OCI-LY7 (cell line): ENCODE measurements at regions not wholly inside any gene's neighbourhood (a gene's known extent, or its start where the extent isn't known, plus 50 kb on each side); places are given as distances from the start of the nearest gene placed in this dataset.

Experiments used
- BruUV-seq: library from RNA; stranded (reverse); fragments of 400-500 nt; replicated peaks from 2 replicates; lab custom pipeline; 2021; lab: Mats Ljungman, UMichigan
- CTCF ChIA-PET: fragments of 300-600 bp; sonication (Branson Sonifier 250); formaldehyde crosslinking; loops from one replicate; lab custom pipeline; 2022; ENCODE audit warnings: antibody characterized with exemption; ENCODE audit not compliant: unreplicated experiment; lab: Charles Lee
- POLR2A ChIA-PET: fragments of 300-600 bp; sonication (Branson Sonifier 250); formaldehyde crosslinking; loops from one replicate; lab custom pipeline; 2022; ENCODE audit warnings: antibody characterized with exemption; lab: Charles Lee
- DNase-seq: peaks from one replicate; pipeline ENCODE4 v3.0.0-alpha.2; 2015; ENCODE audit warnings: low spot score
- H2AFZ ChIP-seq: fragments of 200-600 bp; sonication (generic), shearing (Covaris generic); 2 replicates; pipeline ENCODE4 v1.6.1; 2014; ENCODE audit warnings: mild to moderate bottlenecking, antibody characterized with exemption, low read length, moderate library complexity
- H3K27ac ChIP-seq: fragments of 200-600 bp; sonication (generic); 2 replicates; pipeline ENCODE4 v1.5.1; 2014; ENCODE audit warnings: mixed run types, low read depth, mild to moderate bottlenecking, moderate library complexity, low read length, inconsistent platforms; ENCODE audit not compliant: poor library complexity, severe bottlenecking
- H3K36me3 ChIP-seq: fragments of 200-600 bp; sonication (generic); 2 replicates; pipeline ENCODE4 v1.6.1; 2014; ENCODE audit warnings: mild to moderate bottlenecking, antibody characterized with exemption, low read length, moderate library complexity, mixed read lengths; ENCODE audit not compliant: insufficient read depth
- H3K4me1 ChIP-seq: fragments of 200-600 bp; sonication (generic); 2 replicates; pipeline ENCODE4 v1.5.1; 2014; ENCODE audit warnings: mild to moderate bottlenecking, low read length; ENCODE audit not compliant: insufficient read depth, poor library complexity, severe bottlenecking
- H3K4me2 ChIP-seq: fragments of 200-600 bp; sonication (generic); 2 replicates; pipeline ENCODE4 v1.6.1; 2014; ENCODE audit warnings: mild to moderate bottlenecking, low read length
- H3K4me3 ChIP-seq: fragments of 200-600 bp; sonication (generic); 2 replicates; pipeline ENCODE4 v1.5.1; 2014; ENCODE audit warnings: mild to moderate bottlenecking, low read depth, low read length; ENCODE audit not compliant: poor library complexity, severe bottlenecking
- H3K79me2 ChIP-seq: fragments of 200-600 bp; sonication (generic); 2 replicates; pipeline ENCODE4 v1.6.1; 2016; ENCODE audit warnings: low read depth, mild to moderate bottlenecking, low read length, moderate library complexity, mixed read lengths; ENCODE audit not compliant: insufficient read depth
- H3K9me2 ChIP-seq: fragments of 200-600 bp; sonication (generic); 2 replicates; pipeline ENCODE4 v1.6.1; 2016; ENCODE audit warnings: mild to moderate bottlenecking, low read length, mixed read lengths; ENCODE audit not compliant: insufficient read depth
- H3K9me3 ChIP-seq: fragments of 200-600 bp; sonication (generic); 2 replicates; pipeline ENCODE4 v1.6.1; 2014; ENCODE audit warnings: mild to moderate bottlenecking, mixed run types, low read length, mixed read lengths
- H4K20me1 ChIP-seq: fragments of 200-600 bp; sonication (generic); 2 replicates; pipeline ENCODE4 v1.6.1; 2014; ENCODE audit warnings: mild to moderate bottlenecking, antibody characterized with exemption, low read length, moderate library complexity, mixed read lengths; ENCODE audit not compliant: insufficient read depth
- EZH2phosphoT487 ChIP-seq: fragments of 200-600 bp; sonication (generic); IDR thresholded peaks from 2 replicates; pipeline ENCODE4 v1.6.1; 2018; ENCODE audit warnings: low read depth, borderline replicate concordance, mild to moderate bottlenecking, mixed run types, antibody characterized with exemption, low read length, moderate library complexity, mixed read lengths
- intact Hi-C: fragments of 100-400 bp; cut with micrococcal nuclease; formaldehyde crosslinking; loops from one replicate; pipeline ENCODE4 v1.10.0; 2022; ENCODE audit not compliant: unreplicated experiment
- TF ChIP-seq, protein P1 (sequence below): fragments of 200-600 bp; sonication (generic); conservative IDR thresholded peaks from 2 replicates; pipeline ENCODE4 v1.5.1; 2014; ENCODE audit warnings: mild to moderate bottlenecking, antibody characterized with exemption, low read length, moderate library complexity, mixed read lengths

DNA sequence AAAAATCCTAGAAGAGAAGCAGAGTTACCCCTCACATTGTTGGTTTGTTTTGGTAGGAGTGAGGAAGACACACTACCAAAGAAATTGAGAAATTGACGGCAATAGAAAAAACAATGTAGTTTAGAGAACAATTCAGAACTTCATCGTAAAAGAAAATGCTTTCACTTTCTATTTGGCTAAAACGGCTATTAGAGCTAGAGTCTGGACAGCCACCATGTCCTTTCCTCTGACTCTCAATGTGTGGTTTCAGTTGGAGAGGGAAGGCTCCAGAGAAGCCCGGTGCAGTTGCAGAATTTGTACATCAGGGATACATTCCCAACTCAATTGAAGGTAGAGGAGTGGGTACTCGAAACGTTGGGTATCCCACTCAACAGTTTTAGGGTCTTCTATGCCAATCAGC, 535.3 kb downstream of the GALC start:
- no peaks in the 10 kb centered on the region for H3K36me3 ChIP-seq
- no TSS peak for BruUV-seq
- H3K79me2 ChIP-seq = no peaks in the 10 kb centered on the region
- H3K27ac ChIP-seq = no peak overlapping the region
- POLR2A ChIA-PET = interaction anchor here (0.7 to 1.4 kb wide), 3 partner anchors 12 to 487 kb away, joined by 3 read pairs; no protein-coding TSS in a partner anchor
- no peaks in the 10 kb centered on the region for H3K4me1 ChIP-seq
- no peak overlapping the region for H2AFZ ChIP-seq
- DNase-seq = no peak
- no peaks in the 10 kb centered on the region for H3K9me2 ChIP-seq
- no peak overlapping the region for H3K4me3 ChIP-seq
- TF ChIP-seq, protein P1, sequence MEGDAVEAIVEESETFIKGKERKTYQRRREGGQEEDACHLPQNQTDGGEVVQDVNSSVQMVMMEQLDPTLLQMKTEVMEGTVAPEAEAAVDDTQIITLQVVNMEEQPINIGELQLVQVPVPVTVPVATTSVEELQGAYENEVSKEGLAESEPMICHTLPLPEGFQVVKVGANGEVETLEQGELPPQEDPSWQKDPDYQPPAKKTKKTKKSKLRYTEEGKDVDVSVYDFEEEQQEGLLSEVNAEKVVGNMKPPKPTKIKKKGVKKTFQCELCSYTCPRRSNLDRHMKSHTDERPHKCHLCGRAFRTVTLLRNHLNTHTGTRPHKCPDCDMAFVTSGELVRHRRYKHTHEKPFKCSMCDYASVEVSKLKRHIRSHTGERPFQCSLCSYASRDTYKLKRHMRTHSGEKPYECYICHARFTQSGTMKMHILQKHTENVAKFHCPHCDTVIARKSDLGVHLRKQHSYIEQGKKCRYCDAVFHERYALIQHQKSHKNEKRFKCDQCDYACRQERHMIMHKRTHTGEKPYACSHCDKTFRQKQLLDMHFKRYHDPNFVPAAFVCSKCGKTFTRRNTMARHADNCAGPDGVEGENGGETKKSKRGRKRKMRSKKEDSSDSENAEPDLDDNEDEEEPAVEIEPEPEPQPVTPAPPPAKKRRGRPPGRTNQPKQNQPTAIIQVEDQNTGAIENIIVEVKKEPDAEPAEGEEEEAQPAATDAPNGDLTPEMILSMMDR = no peak
- no peak for TF ChIP-seq EZH2phosphoT487
- CTCF ChIA-PET = no interaction called here
- intact Hi-C loops = no loop called here
- no peaks in the 10 kb centered on the region for H4K20me1 ChIP-seq
- H3K4me2 ChIP-seq = no peak overlapping the region
- H3K9me3 ChIP-seq = no peaks in the 10 kb centered on the region

DNA sequence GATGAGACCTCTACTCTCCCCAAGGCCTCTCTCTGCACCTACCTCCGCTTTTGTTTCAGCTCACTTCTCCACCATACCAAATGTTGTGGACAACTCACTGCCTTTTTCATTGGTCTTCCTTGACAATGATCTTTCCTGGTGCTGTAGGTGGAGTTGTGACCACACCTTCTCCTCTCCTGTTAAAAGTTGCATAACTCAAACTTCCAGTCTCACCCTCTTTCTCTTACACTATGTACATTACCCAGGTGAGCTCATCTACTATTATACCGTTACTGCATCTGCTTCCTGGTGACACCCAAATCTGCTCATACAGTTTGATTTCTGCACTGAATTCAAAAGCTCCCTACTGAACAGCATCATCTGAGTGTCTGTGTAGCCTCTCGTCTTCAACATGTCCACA, 542.8 kb downstream of the GALC start:
- no peak for DNase-seq
- peaks cover under 1% of the 10 kb centered on the region; the same call in 1 of the 2 replicates for H3K9me2 ChIP-seq
- no peaks in the 10 kb centered on the region for H4K20me1 ChIP-seq
- no peaks in the 10 kb centered on the region for H3K4me1 ChIP-seq
- ChIA-PET POLR2A (interaction anchor here (1.0 to 1.2 kb wide), 2 partner anchors 9 to 11 kb away, joined by 3 to 4 read pairs; no protein-coding TSS in a partner anchor), CTCF (no interaction called here)
- no peak overlapping the region for H3K27ac ChIP-seq
- no peak overlapping the region for H3K4me2 ChIP-seq
- BruUV-seq = no TSS peak
- H3K9me3 ChIP-seq = no peaks in the 10 kb centered on the region
- TF ChIP-seq EZH2phosphoT487 = no peak
- TF ChIP-seq, protein P1 = no peak
- no peaks in the 10 kb centered on the region for H3K79me2 ChIP-seq
- intact Hi-C loops = no loop called here
- no peak overlapping the region for H2AFZ ChIP-seq
- no peak overlapping the region for H3K4me3 ChIP-seq
- H3K36me3 ChIP-seq = no peaks in the 10 kb centered on the region

GRCh38 chr14:87449016-87449415, 544.0 kb downstream of the GALC start:
- Histone ChIP-seq H3K9me3 (no peaks in the 10 kb centered on the region), H3K27ac (no peak overlapping the region), H3K79me2 (no peaks in the 10 kb centered on the region), H4K20me1 (no peaks in the 10 kb centered on the region), H2AFZ (no peak overlapping the region), H3K4me3 (no peak overlapping the region), H3K36me3 (no peaks in the 10 kb centered on the region), H3K4me1 (no peaks in the 10 kb centered on the region), H3K4me2 (no peak overlapping the region), H3K9me2 (peaks cover 5% of the 10 kb centered on the region; the same call in 1 of the 2 replicates)
- TF ChIP-seq, protein P1 = no peak
- TF ChIP-seq EZH2phosphoT487 = no peak
- ChIA-PET CTCF (no interaction called here), POLR2A (interaction anchor here (0.5 kb wide), 1 partner anchor 355 kb away, joined by 3 read pairs; no protein-coding TSS in a partner anchor)
- no TSS peak for BruUV-seq
- DNase-seq = no peak
- intact Hi-C loops = no loop called here
